Uterus (tissue), 2 donors: ENCODE measurements at regions not wholly inside any gene's neighbourhood (a gene's known extent, or its start where the extent isn't known, plus 50 kb on each side); places are given as distances from the start of the nearest gene placed in this dataset.

Source experiments
- POLR2A ChIP-seq, 2 donors: fragments of 450-650 bp; IDR thresholded peaks; one replicate each; pipeline ENCODE4 v1.6.1; 2016; ENCODE audit warnings: antibody characterized with exemption in 2 of 2, mild to moderate bottlenecking in 1 of 2, moderate library complexity in 1 of 2
- TF ChIP-seq, protein P1 (sequence below), 4 experiments: fragments of 200-600 bp in 2 of 4; fragments of 450-650 bp in 2 of 4; sonication (generic) in 2 of 4; IDR thresholded peaks; one replicate each; pipeline ENCODE4 v1.5.1; 2016 to 2019; ENCODE audit warnings: antibody characterized with exemption in 4 of 4, mild to moderate bottlenecking in 2 of 4, moderate library complexity in 1 of 4

DNA sequence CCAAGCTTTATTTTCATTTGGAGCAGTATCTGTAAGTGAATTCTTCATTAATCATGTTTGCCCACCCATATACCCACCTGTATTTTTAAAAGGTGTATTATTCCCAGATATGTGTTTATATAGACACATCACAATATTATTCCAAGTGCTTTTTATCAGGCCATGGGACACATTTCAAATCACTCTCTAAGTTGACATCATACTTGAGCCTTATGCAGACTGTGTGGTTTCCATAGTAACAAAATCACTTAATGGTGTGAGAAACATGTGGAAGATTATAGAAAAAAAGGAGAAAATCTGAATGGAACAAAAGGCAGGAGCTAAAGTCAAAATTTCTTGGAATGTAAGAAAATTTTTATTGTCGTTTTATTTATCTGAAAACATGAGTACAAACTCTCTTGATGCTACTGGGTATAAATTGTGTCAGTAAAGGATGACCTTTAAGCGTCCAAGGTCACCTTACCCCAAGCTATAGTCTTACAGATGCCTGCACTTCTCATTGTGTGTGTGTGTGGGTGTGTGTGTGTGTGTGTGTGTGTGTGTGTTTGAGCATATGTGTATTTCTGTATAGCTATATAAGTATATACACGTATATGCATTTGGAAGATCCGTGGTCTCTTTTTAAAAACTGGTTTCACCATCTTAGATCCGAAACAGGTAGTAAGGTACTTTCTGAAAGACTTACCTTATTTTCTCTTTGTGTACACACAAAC is 79.8 kb upstream of the CCN6 start:
- no peak for TF ChIP-seq POLR2A (IDR thresholded peaks at IDR 0.05)
- TF ChIP-seq, protein P1, sequence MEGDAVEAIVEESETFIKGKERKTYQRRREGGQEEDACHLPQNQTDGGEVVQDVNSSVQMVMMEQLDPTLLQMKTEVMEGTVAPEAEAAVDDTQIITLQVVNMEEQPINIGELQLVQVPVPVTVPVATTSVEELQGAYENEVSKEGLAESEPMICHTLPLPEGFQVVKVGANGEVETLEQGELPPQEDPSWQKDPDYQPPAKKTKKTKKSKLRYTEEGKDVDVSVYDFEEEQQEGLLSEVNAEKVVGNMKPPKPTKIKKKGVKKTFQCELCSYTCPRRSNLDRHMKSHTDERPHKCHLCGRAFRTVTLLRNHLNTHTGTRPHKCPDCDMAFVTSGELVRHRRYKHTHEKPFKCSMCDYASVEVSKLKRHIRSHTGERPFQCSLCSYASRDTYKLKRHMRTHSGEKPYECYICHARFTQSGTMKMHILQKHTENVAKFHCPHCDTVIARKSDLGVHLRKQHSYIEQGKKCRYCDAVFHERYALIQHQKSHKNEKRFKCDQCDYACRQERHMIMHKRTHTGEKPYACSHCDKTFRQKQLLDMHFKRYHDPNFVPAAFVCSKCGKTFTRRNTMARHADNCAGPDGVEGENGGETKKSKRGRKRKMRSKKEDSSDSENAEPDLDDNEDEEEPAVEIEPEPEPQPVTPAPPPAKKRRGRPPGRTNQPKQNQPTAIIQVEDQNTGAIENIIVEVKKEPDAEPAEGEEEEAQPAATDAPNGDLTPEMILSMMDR (IDR thresholded peaks at IDR 0.05) = no peak
